ENCODE measurements at regions not wholly inside any gene's neighbourhood (a gene's known extent, or its start where the extent isn't known, plus 50 kb on each side); places are given as distances from the start of the nearest gene placed in this dataset.
A peak's percentile ranks its signal among the peaks of the same experiment; 100 is the strongest.

- no peak for TF ChIP-seq EZH2phosphoT487 (IDR thresholded peaks at IDR 0.05)
- no peak overlapping the region for H2AFZ ChIP-seq (replicated peaks)
Observed at GRCh38 chr10:3339121-3339520, 166.5 kb upstream of the PITRM1 start.

DNA sequence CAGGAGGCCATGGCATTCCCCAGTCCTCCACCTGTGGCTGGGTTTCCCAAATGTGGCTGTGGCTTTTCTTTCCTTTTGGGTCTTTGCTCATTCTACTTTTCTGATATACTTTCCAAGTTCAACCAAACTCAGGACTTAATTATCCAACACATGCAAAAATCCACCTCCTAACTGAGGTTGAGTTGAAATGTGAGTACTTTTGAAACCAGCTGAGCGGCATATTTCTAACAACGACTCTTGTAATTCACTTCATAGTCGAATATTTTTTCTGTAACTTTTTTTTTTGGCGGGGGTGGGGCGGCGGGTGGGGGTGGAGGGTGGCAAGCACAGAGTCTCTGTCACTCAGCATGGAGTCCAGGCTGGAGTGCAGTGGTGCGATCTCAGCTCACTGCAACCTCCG is 165.2 kb upstream of the PITRM1 start:
- peak overlapping the region; percentile 36 for H3K4me3 Mint-ChIP-seq
- H3K27ac Mint-ChIP-seq = no peak overlapping the region
- no peaks in the 10 kb centered on the region for H3K27me3 Mint-ChIP-seq (ENCODE audit: insufficient read depth, low read depth)

More at GRCh38 chr10:3339121-3339520, 166.5 kb upstream of the PITRM1 start:
- Histone ChIP-seq H4K20me1 (ENCODE audit: low read depth) (no peaks in the 10 kb centered on the region), H3K36me3 (no peaks in the 10 kb centered on the region), H3K9ac (no peak overlapping the region), H3K9me3 (ENCODE audit: low read depth) (no peaks in the 10 kb centered on the region), H3K4me1 (peaks cover 18% of the 10 kb centered on the region), H3K4me3 (no peak overlapping the region), H3K79me2 (ENCODE audit: low read depth) (no peaks in the 10 kb centered on the region), H3F3A (ENCODE audit: low read depth) (no peaks in the 10 kb centered on the region), H3K4me2 (no peak overlapping the region), H3K27me3 (no peaks in the 10 kb centered on the region), H3K27ac (no peak overlapping the region)
- no peak for DNase-seq (ENCODE audit: low spot score)
- H3K27ac Mint-ChIP-seq = no peak overlapping the region
- H3K4me3 Mint-ChIP-seq = no peak overlapping the region
- H3K36me3 Mint-ChIP-seq = no peaks in the 10 kb centered on the region
- peaks cover 15% of the 10 kb centered on the region for H3K4me1 Mint-ChIP-seq
- no peaks in the 10 kb centered on the region for H3K27me3 Mint-ChIP-seq (ENCODE audit: insufficient read depth, low read depth)
- no peaks in the 10 kb centered on the region for H3K9me3 Mint-ChIP-seq

DNA sequence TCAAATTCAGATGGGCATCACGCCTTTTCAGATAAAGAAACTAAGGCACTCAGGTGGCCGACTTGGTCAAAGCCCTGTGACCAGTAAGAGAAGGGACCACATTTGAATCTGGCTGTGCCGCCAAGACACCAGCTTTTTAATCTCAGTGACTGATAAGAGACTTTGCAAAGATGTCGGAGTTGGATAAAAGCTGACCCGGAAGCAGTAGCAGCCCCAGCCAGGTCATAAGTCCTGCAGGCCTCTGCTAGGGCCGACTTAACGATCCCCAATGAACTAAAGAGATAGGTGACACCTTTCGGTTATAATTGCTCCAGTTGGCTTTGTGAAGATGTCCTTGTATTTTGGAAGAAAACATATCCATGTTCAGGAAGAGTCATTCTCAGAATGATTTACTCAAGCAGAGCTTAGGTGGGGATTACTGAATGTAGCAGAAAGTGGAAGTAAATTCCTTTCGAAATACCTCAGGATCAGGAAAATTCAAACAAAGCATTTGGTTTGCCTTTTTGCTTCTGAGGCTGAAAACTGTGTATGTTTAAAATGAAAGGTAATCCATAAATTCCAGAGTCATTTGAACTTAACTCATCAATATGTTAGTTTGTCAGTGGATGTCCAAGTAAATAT is 164.2 kb upstream of the PITRM1 start:
- TF ChIP-seq EZH2phosphoT487 (IDR thresholded peaks at IDR 0.05) (no peak), EZH2 (IDR thresholded peaks at IDR 0.05) (no peak), CTCF (IDR thresholded peaks at IDR 0.05) (no peak)
- H3K4me3 Mint-ChIP-seq = no peak overlapping the region
- H3K4me1 Mint-ChIP-seq = peaks cover 28% of the 10 kb centered on the region
- Histone ChIP-seq H3K27ac (no peak overlapping the region), H3F3A (ENCODE audit: low read depth) (peaks cover 15% of the 10 kb centered on the region), H3K4me3 (no peak overlapping the region), H4K20me1 (ENCODE audit: low read depth) (no peaks in the 10 kb centered on the region), H3K4me2 (no peak overlapping the region), H2AFZ (replicated peaks) (no peak overlapping the region), H3K36me3 (no peaks in the 10 kb centered on the region), H3K27me3 (no peaks in the 10 kb centered on the region), H3K4me1 (peaks cover 34% of the 10 kb centered on the region), H3K9me3 (ENCODE audit: low read depth) (no peaks in the 10 kb centered on the region), H3K9ac (no peak overlapping the region), H3K79me2 (ENCODE audit: low read depth) (no peaks in the 10 kb centered on the region)
- DNase-seq (ENCODE audit: low spot score) = no peak
- no peaks in the 10 kb centered on the region for H3K36me3 Mint-ChIP-seq
- H3K27ac Mint-ChIP-seq = no peak overlapping the region
- H3K9me3 Mint-ChIP-seq = peaks cover 3% of the 10 kb centered on the region
- H3K27me3 Mint-ChIP-seq (ENCODE audit: insufficient read depth, low read depth) = no peaks in the 10 kb centered on the region

More for the DNA sequence above, 165.2 kb upstream of the PITRM1 start:
- peaks cover 12% of the 10 kb centered on the region for H3F3A ChIP-seq (ENCODE audit: low read depth)
- H3K4me1 Mint-ChIP-seq = peaks cover 24% of the 10 kb centered on the region
- no peaks in the 10 kb centered on the region for H3K36me3 ChIP-seq
- H3K4me1 ChIP-seq = peaks cover 30% of the 10 kb centered on the region
- H3K36me3 Mint-ChIP-seq = no peaks in the 10 kb centered on the region
- no peak for DNase-seq (ENCODE audit: low spot score)
- H3K79me2 ChIP-seq (ENCODE audit: low read depth) = no peaks in the 10 kb centered on the region
- H3K9me3 Mint-ChIP-seq = no peaks in the 10 kb centered on the region
- H3K27me3 ChIP-seq = no peaks in the 10 kb centered on the region
- no peaks in the 10 kb centered on the region for H4K20me1 ChIP-seq (ENCODE audit: low read depth)
- no peaks in the 10 kb centered on the region for H3K9me3 ChIP-seq (ENCODE audit: low read depth)
- H3K4me3 ChIP-seq = no peak overlapping the region
- no peak overlapping the region for H3K9ac ChIP-seq
- no peak overlapping the region for H3K27ac ChIP-seq
- TF ChIP-seq EZH2 (IDR thresholded peaks at IDR 0.05) (no peak), EZH2phosphoT487 (IDR thresholded peaks at IDR 0.05) (no peak), CTCF (IDR thresholded peaks at IDR 0.05) (no peak)
- no peak overlapping the region for H3K4me2 ChIP-seq
- no peak overlapping the region for H2AFZ ChIP-seq (replicated peaks)

- no peak overlapping the region for H2AFZ ChIP-seq (replicated peaks)
- peak overlapping the region; percentile 72 for H3K27ac Mint-ChIP-seq
Observed at GRCh38 chr10:3333426-3333825, 160.8 kb upstream of the PITRM1 start.

More at GRCh38 chr10:3333426-3333825, 160.8 kb upstream of the PITRM1 start:
- Histone ChIP-seq H3K27me3 (no peaks in the 10 kb centered on the region), H3K4me2 (peak overlapping the region; percentile 66), H3K79me2 (ENCODE audit: low read depth) (no peaks in the 10 kb centered on the region), H3K27ac (peak overlapping the region; percentile 70), H3K4me3 (no peak overlapping the region), H3K9ac (no peak overlapping the region), H4K20me1 (ENCODE audit: low read depth) (no peaks in the 10 kb centered on the region), H3F3A (ENCODE audit: low read depth) (peaks cover 15% of the 10 kb centered on the region), H3K36me3 (no peaks in the 10 kb centered on the region), H3K9me3 (ENCODE audit: low read depth) (no peaks in the 10 kb centered on the region), H3K4me1 (peaks cover 36% of the 10 kb centered on the region)
- Mint-ChIP-seq H3K4me3 (no peak overlapping the region), H3K36me3 (no peaks in the 10 kb centered on the region), H3K27me3 (ENCODE audit: insufficient read depth, low read depth) (no peaks in the 10 kb centered on the region), H3K4me1 (peaks cover 31% of the 10 kb centered on the region), H3K9me3 (peaks cover 3% of the 10 kb centered on the region)
- TF ChIP-seq EZH2 (IDR thresholded peaks at IDR 0.05) (no peak), CTCF (IDR thresholded peaks at IDR 0.05) (no peak), EZH2phosphoT487 (IDR thresholded peaks at IDR 0.05) (no peak)
- peak; percentile 65 for DNase-seq (ENCODE audit: low spot score)

All from neural progenitor cell (in vitro differentiated cells).